ENCODE measurements at regions not wholly inside any gene's neighbourhood (a gene's known extent, or its start where the extent isn't known, plus 50 kb on each side); places are given as distances from the start of the nearest gene placed in this dataset.

GRCh38 chr1:87669674-87670073 lies 341.0 kb downstream of the LMO4 start:
- Histone ChIP-seq H3K14ac (ENCODE audit: low read length in 2 of 2) (no peak overlapping the region), H3K27ac (ENCODE audit: low read length, poor library complexity, severe bottlenecking) (no peak overlapping the region), H2BK120ac (ENCODE audit: low read depth, low read length) (no peak overlapping the region), H3K36me3 (ENCODE audit: control insufficient read depth in 1 of 2, insufficient read depth in 2 of 2, low read depth in 1 of 2, low read length in 2 of 2) (no peaks in the 10 kb centered on the region), H4K8ac (ENCODE audit: low read length) (no peak overlapping the region), H2BK5ac (ENCODE audit: low read depth, low read length, poor library complexity, severe bottlenecking) (no peak overlapping the region), H2AFZ (ENCODE audit: low read depth, low read length) (no peak overlapping the region), H3K27me3 (ENCODE audit: control insufficient read depth in 1 of 2, insufficient read depth in 1 of 2, low read length in 2 of 2) (no peaks in the 10 kb centered on the region), H3K79me1 (replicated peaks; ENCODE audit: low read length, poor library complexity, severe bottlenecking) (no peaks in the 10 kb centered on the region), H3K9ac (ENCODE audit: low read length) (no peak overlapping the region), H3K23ac (ENCODE audit: low read length in 2 of 2) (no peak overlapping the region), H3K4me3 (ENCODE audit: insufficient read depth in 1 of 2, low read depth in 1 of 2, low read length in 2 of 2) (no peak overlapping the region), H2AK5ac (ENCODE audit: low read length, severe bottlenecking) (no peak overlapping the region), H3K4me2 (ENCODE audit: low read length, poor library complexity, severe bottlenecking) (no peak overlapping the region), H2BK12ac (ENCODE audit: low read length in 2 of 2) (no peak overlapping the region), H3K18ac (ENCODE audit: low read depth in 1 of 2, low read length in 2 of 2) (no peak overlapping the region), H2BK15ac (ENCODE audit: low read depth, poor library complexity, severe bottlenecking) (no peak overlapping the region), H3K9me3 (ENCODE audit: control insufficient read depth, low read length) (no peaks in the 10 kb centered on the region), H4K91ac (ENCODE audit: low read length) (no peak overlapping the region), H3K4me1 (ENCODE audit: control insufficient read depth, insufficient read depth, low read depth, low read length) (no peaks in the 10 kb centered on the region), H3K4ac (ENCODE audit: low read depth in 1 of 2, low read length in 2 of 2) (no peak overlapping the region)
- no CpG with 5 or more reads among the region's 1 CpG for WGBS
- no peak for DNase-seq

GRCh38 chr1:87673309-87673708 lies 344.6 kb downstream of the LMO4 start:
- no peaks in the 10 kb centered on the region for H3K79me1 ChIP-seq (replicated peaks; ENCODE audit: low read length, poor library complexity, severe bottlenecking)
- H2BK120ac ChIP-seq (ENCODE audit: low read depth, low read length), result no peak overlapping the region
- no peak overlapping the region for H4K91ac ChIP-seq (ENCODE audit: low read length)
- H3K18ac ChIP-seq (ENCODE audit: low read depth in 1 of 2, low read length in 2 of 2), result no peak overlapping the region
- H2AK5ac ChIP-seq (ENCODE audit: low read length, severe bottlenecking), result no peak overlapping the region
- no peak overlapping the region for H3K4me2 ChIP-seq (ENCODE audit: low read length, poor library complexity, severe bottlenecking)
- no peak overlapping the region for H4K8ac ChIP-seq (ENCODE audit: low read length)
- no peaks in the 10 kb centered on the region for H3K9me3 ChIP-seq (ENCODE audit: control insufficient read depth, low read length)
- no peak overlapping the region for H3K4ac ChIP-seq (ENCODE audit: low read depth in 1 of 2, low read length in 2 of 2)
- WGBS, result 79% methylated on average over 2 of the region's 5 CpGs
- H3K27me3 ChIP-seq (ENCODE audit: control insufficient read depth in 1 of 2, insufficient read depth in 1 of 2, low read length in 2 of 2), result no peaks in the 10 kb centered on the region
- H2BK12ac ChIP-seq (ENCODE audit: low read length in 2 of 2), result no peak overlapping the region
- H3K14ac ChIP-seq (ENCODE audit: low read length in 2 of 2), result no peak overlapping the region
- no peak overlapping the region for H3K23ac ChIP-seq (ENCODE audit: low read length in 2 of 2)
- no peak overlapping the region for H3K9ac ChIP-seq (ENCODE audit: low read length)
- H2AFZ ChIP-seq (ENCODE audit: low read depth, low read length), result no peak overlapping the region
- no peak overlapping the region for H3K4me3 ChIP-seq (ENCODE audit: insufficient read depth in 1 of 2, low read depth in 1 of 2, low read length in 2 of 2)
- no peaks in the 10 kb centered on the region for H3K36me3 ChIP-seq (ENCODE audit: control insufficient read depth in 1 of 2, insufficient read depth in 2 of 2, low read depth in 1 of 2, low read length in 2 of 2)
- H2BK15ac ChIP-seq (ENCODE audit: low read depth, poor library complexity, severe bottlenecking), result no peak overlapping the region
- no peak for DNase-seq
- H3K4me1 ChIP-seq (ENCODE audit: control insufficient read depth, insufficient read depth, low read depth, low read length), result no peaks in the 10 kb centered on the region
- H2BK5ac ChIP-seq (ENCODE audit: low read depth, low read length, poor library complexity, severe bottlenecking), result no peak overlapping the region
- H3K27ac ChIP-seq (ENCODE audit: low read length, poor library complexity, severe bottlenecking), result no peak overlapping the region

- Histone ChIP-seq H3K4me3 (ENCODE audit: insufficient read depth in 1 of 2, low read depth in 1 of 2, low read length in 2 of 2) (no peak overlapping the region), H3K14ac (ENCODE audit: low read length in 2 of 2) (no peak overlapping the region), H2AK5ac (ENCODE audit: low read length, severe bottlenecking) (no peak overlapping the region), H3K27ac (ENCODE audit: low read length, poor library complexity, severe bottlenecking) (no peak overlapping the region), H4K91ac (ENCODE audit: low read length) (no peak overlapping the region), H2BK12ac (ENCODE audit: low read length in 2 of 2) (no peak overlapping the region), H3K4me1 (ENCODE audit: control insufficient read depth, insufficient read depth, low read depth, low read length) (no peaks in the 10 kb centered on the region), H3K9ac (ENCODE audit: low read length) (no peak overlapping the region), H2BK120ac (ENCODE audit: low read depth, low read length) (no peak overlapping the region), H2BK15ac (ENCODE audit: low read depth, poor library complexity, severe bottlenecking) (no peak overlapping the region), H3K36me3 (ENCODE audit: control insufficient read depth in 1 of 2, insufficient read depth in 2 of 2, low read depth in 1 of 2, low read length in 2 of 2) (no peaks in the 10 kb centered on the region), H3K18ac (ENCODE audit: low read depth in 1 of 2, low read length in 2 of 2) (no peak overlapping the region), H3K79me1 (replicated peaks; ENCODE audit: low read length, poor library complexity, severe bottlenecking) (no peaks in the 10 kb centered on the region), H3K4me2 (ENCODE audit: low read length, poor library complexity, severe bottlenecking) (no peak overlapping the region), H4K8ac (ENCODE audit: low read length) (no peak overlapping the region), H2BK5ac (ENCODE audit: low read depth, low read length, poor library complexity, severe bottlenecking) (no peak overlapping the region), H3K27me3 (ENCODE audit: control insufficient read depth in 1 of 2, insufficient read depth in 1 of 2, low read length in 2 of 2) (no peaks in the 10 kb centered on the region), H3K4ac (ENCODE audit: low read depth in 1 of 2, low read length in 2 of 2) (no peak overlapping the region), H3K9me3 (ENCODE audit: control insufficient read depth, low read length) (no peaks in the 10 kb centered on the region), H2AFZ (ENCODE audit: low read depth, low read length) (no peak overlapping the region), H3K23ac (ENCODE audit: low read length in 2 of 2) (no peak overlapping the region)
- WGBS, result 90% methylated on average over 2 of the region's 3 CpGs
- no peak for DNase-seq
Observed at GRCh38 chr1:87673748-87674147, 345.1 kb downstream of the LMO4 start.

DNA sequence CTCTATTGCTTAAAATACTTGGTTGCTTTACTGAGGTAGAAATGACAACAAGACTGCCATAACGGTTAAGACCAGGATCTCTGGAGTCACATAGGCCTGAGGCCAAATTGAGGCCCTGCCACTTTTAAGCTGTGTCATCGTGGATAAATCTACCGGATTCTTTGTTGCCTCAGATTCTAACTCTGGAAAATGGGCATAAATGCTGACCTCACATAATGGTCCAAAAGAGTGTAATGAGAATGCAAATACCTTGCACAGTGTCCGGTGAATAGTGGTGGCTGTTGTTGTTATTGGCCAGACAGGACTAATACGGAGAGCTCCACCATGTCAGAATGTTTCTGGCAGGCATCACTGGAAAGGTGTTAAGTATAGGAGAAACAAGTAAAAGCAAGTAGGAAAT lies 346.1 kb downstream of the LMO4 start:
- Histone ChIP-seq H3K4ac (ENCODE audit: low read depth in 1 of 2, low read length in 2 of 2) (no peak overlapping the region), H3K4me2 (ENCODE audit: low read length, poor library complexity, severe bottlenecking) (no peak overlapping the region)

More for the DNA sequence above, 346.1 kb downstream of the LMO4 start:
- no peak overlapping the region for H3K9ac ChIP-seq (ENCODE audit: low read length)
- no peaks in the 10 kb centered on the region for H3K79me1 ChIP-seq (replicated peaks; ENCODE audit: low read length, poor library complexity, severe bottlenecking)
- no peaks in the 10 kb centered on the region for H3K9me3 ChIP-seq (ENCODE audit: control insufficient read depth, low read length)
- no peak overlapping the region for H2AK5ac ChIP-seq (ENCODE audit: low read length, severe bottlenecking)
- no peak overlapping the region for H3K14ac ChIP-seq (ENCODE audit: low read length in 2 of 2)
- H2BK12ac ChIP-seq (ENCODE audit: low read length in 2 of 2), result no peak overlapping the region
- H3K18ac ChIP-seq (ENCODE audit: low read depth in 1 of 2, low read length in 2 of 2), result no peak overlapping the region
- H2AFZ ChIP-seq (ENCODE audit: low read depth, low read length), result no peak overlapping the region
- no peak overlapping the region for H2BK120ac ChIP-seq (ENCODE audit: low read depth, low read length)
- H3K4me1 ChIP-seq (ENCODE audit: control insufficient read depth, insufficient read depth, low read depth, low read length), result no peaks in the 10 kb centered on the region
- no peaks in the 10 kb centered on the region for H3K36me3 ChIP-seq (ENCODE audit: control insufficient read depth in 1 of 2, insufficient read depth in 2 of 2, low read depth in 1 of 2, low read length in 2 of 2)
- H3K4me3 ChIP-seq (ENCODE audit: insufficient read depth in 1 of 2, low read depth in 1 of 2, low read length in 2 of 2), result no peak overlapping the region
- no peak overlapping the region for H2BK15ac ChIP-seq (ENCODE audit: low read depth, poor library complexity, severe bottlenecking)
- H3K27ac ChIP-seq (ENCODE audit: low read length, poor library complexity, severe bottlenecking), result no peak overlapping the region
- no peak overlapping the region for H2BK5ac ChIP-seq (ENCODE audit: low read depth, low read length, poor library complexity, severe bottlenecking)
- 92% methylated on average over 5 of the region's 5 CpGs for WGBS
- H4K91ac ChIP-seq (ENCODE audit: low read length), result no peak overlapping the region
- no peaks in the 10 kb centered on the region for H3K27me3 ChIP-seq (ENCODE audit: control insufficient read depth in 1 of 2, insufficient read depth in 1 of 2, low read length in 2 of 2)
- DNase-seq, result no peak
- no peak overlapping the region for H4K8ac ChIP-seq (ENCODE audit: low read length)
- H3K23ac ChIP-seq (ENCODE audit: low read length in 2 of 2), result no peak overlapping the region
